Inferior parietal cortex (tissue), 1 donor: ENCODE measurements at regions not wholly inside any gene's neighbourhood (a gene's known extent, or its start where the extent isn't known, plus 50 kb on each side); places are given as distances from the start of the nearest gene placed in this dataset.
A peak's percentile ranks its signal among the peaks of the same experiment; 100 is the strongest.

Source experiments
- DNase-seq: peaks from one replicate; pipeline ENCODE4 v3.0.0-alpha.2; 2016; ENCODE audit errors: extremely low spot score

GRCh38 chr13:111640006-111640405, 319.6 kb downstream of the TEX29 start:
- DNase-seq, result no peak

- DNase-seq, result no peak
These were observed 320.0 kb downstream of the TEX29 start for GRCh38 chr13:111640476-111640875.

GRCh38 chr13:111642156-111642767, 321.8 kb downstream of the TEX29 start:
- DNase-seq, result no peak

- no peak for DNase-seq
These were observed 324.3 kb downstream of the TEX29 start for GRCh38 chr13:111644750-111645149.

GRCh38 chr13:111645198-111645597, 324.8 kb downstream of the TEX29 start:
- DNase-seq, result no peak

GRCh38 chr13:111645598-111646455, 325.4 kb downstream of the TEX29 start:
- DNase-seq, result no peak

- DNase-seq, result no peak
These were observed 326.0 kb downstream of the TEX29 start for GRCh38 chr13:111646456-111646855.

GRCh38 chr13:111648885-111649284, 328.4 kb downstream of the TEX29 start:
- DNase-seq, result no peak

- no peak for DNase-seq
These were observed 330.2 kb downstream of the TEX29 start for GRCh38 chr13:111650626-111651025.

GRCh38 chr13:111652676-111653075, 332.2 kb downstream of the TEX29 start:
- no peak for DNase-seq

- DNase-seq, result no peak
These were observed 334.1 kb downstream of the TEX29 start for GRCh38 chr13:111654531-111654930.

- no peak for DNase-seq
These were observed 336.0 kb downstream of the TEX29 start for GRCh38 chr13:111656439-111656838.

- DNase-seq, result no peak
These were observed 336.6 kb downstream of the TEX29 start for GRCh38 chr13:111657013-111657412.

- DNase-seq, result peak; percentile 42
These were observed 338.0 kb downstream of the TEX29 start for GRCh38 chr13:111658145-111659100.

- DNase-seq, result no peak
These were observed 338.9 kb downstream of the TEX29 start for GRCh38 chr13:111659219-111659775.

- no peak for DNase-seq
These were observed 339.4 kb downstream of the TEX29 start for GRCh38 chr13:111659842-111660241.

GRCh38 chr13:111661052-111661451, 340.6 kb downstream of the TEX29 start:
- DNase-seq, result no peak

- DNase-seq, result no peak
These were observed 341.3 kb downstream of the TEX29 start for GRCh38 chr13:111661776-111662175.

GRCh38 chr13:111662451-111662850, 342.0 kb downstream of the TEX29 start:
- no peak for DNase-seq

GRCh38 chr13:111662895-111663294, 342.5 kb downstream of the TEX29 start:
- DNase-seq, result no peak

- no peak for DNase-seq
These were observed 343.1 kb downstream of the TEX29 start for GRCh38 chr13:111663505-111663904.

- peak; percentile 52 for DNase-seq
These were observed 343.5 kb downstream of the TEX29 start for GRCh38 chr13:111663953-111664421.
